Spleen (tissue), 11 donors: ENCODE measurements at regions not wholly inside any gene's neighbourhood (a gene's known extent, or its start where the extent isn't known, plus 50 kb on each side); places are given as distances from the start of the nearest gene placed in this dataset.

Experiments used
- DNase-seq: peaks from one replicate; pipeline ENCODE4 v3.0.0-alpha.2; 2020
- H3K27ac ChIP-seq, 8 donors: fragments of 200-600 bp; sonication (generic) in 7 of 8; 1 replicate in 4 of 8; 2 replicates in 4 of 8; pipeline versions ENCODE4 v1.5.0 to v1.8.0; 2016 to 2021; ENCODE audit warnings: inconsistent platforms in 4 of 8, mild to moderate bottlenecking in 4 of 8, moderate library complexity in 1 of 8
- H3K27me3 ChIP-seq, 7 donors: fragments of 200-600 bp; sonication (generic) in 6 of 7; replicated peaks in 1 of 7; 1 replicate in 4 of 7; 2 replicates in 3 of 7; pipeline versions ENCODE4 v1.5.0 to v1.8.0; 2016 to 2021; ENCODE audit warnings: inconsistent platforms in 3 of 7, mild to moderate bottlenecking in 1 of 7
- H3K36me3 ChIP-seq, 6 donors: fragments of 200-600 bp; sonication (generic) in 5 of 6; 1 replicate in 4 of 6; 2 replicates in 2 of 6; pipeline versions ENCODE4 v1.5.0 to v1.8.0; 2016 to 2021; ENCODE audit warnings: inconsistent platforms in 2 of 6
- H3K4me1 ChIP-seq, 6 donors: fragments of 200-600 bp; sonication (generic) in 5 of 6; 1 replicate in 3 of 6; 2 replicates in 3 of 6; pipeline versions ENCODE4 v1.5.0 to v1.8.0; 2016 to 2021; ENCODE audit warnings: inconsistent platforms in 3 of 6
- H3K4me3 ChIP-seq, 8 donors: fragments of 200-600 bp; sonication (generic) in 7 of 8; 1 replicate in 4 of 8; 2 replicates in 4 of 8; pipeline versions ENCODE4 v1.5.0 to v1.8.0; 2016 to 2021; ENCODE audit warnings: inconsistent platforms in 4 of 8, mild to moderate bottlenecking in 4 of 8, moderate library complexity in 2 of 8
- H3K9me3 ChIP-seq, 8 donors: fragments of 200-600 bp; sonication (generic) in 7 of 8; 1 replicate in 4 of 8; 2 replicates in 4 of 8; pipeline versions ENCODE4 v1.5.0 to v1.8.0; 2016 to 2021; ENCODE audit warnings: inconsistent platforms in 4 of 8
- CTCF ChIP-seq, 11 experiments: fragments of 200-600 bp in 7 of 11; fragments of 450-650 bp in 4 of 11; sonication (generic) in 4 of 11; IDR thresholded peaks in 8 of 11; conservative IDR thresholded peaks in 3 of 11; 1 replicate in 7 of 11; 2 replicates in 4 of 11; pipeline versions ENCODE4 v1.4.0 to v1.8.0; 2016 to 2021; ENCODE audit warnings: antibody characterized with exemption in 11 of 11, inconsistent platforms in 4 of 11, mild to moderate bottlenecking in 1 of 11
- POLR2A ChIP-seq, 3 donors: fragments of 450-650 bp; IDR thresholded peaks; one replicate each; pipeline ENCODE4 v1.5.1; 2017; ENCODE audit warnings: antibody characterized with exemption in 3 of 3, mild to moderate bottlenecking in 1 of 3
- POLR2AphosphoS5 ChIP-seq, 3 donors: sonication (generic); formaldehyde crosslinking; IDR thresholded peaks; one replicate each; pipeline ENCODE4 v1.5.1; 2017; ENCODE audit warnings: antibody characterized with exemption in 3 of 3
- WGBS, 5 donors: extraction: QIAGEN DNeasy Blood & Tissue Kit in 3 of 5; methylation state at CpG; one replicate each; pipeline versions ENCODE4 v1.1.5 to v1.1.7; 2013 to 2018; 5-methylcytosine and 5-hydroxymethylcytosine counted together
- intact Hi-C: fragments of 100-400 bp; cut with DNase I; formaldehyde crosslinking; loops from one replicate; pipeline ENCODE4 v1.15.0; 2023; ENCODE audit warnings: low total_unique reads
- donor health status: healthy with polysubstance abuse.
- donor health status: DM: no; HTN: no; CAD: no; lungs with moderate emphysema.
- donor health status: DM: no; HTN: no; CAD: no.
- donor health status: Bipolar disorder and iron deficiency.
- donor health status: healthy.
- donor health status: DM: no; HTN: no; CAD: no.
- donor health status: DM: yes; HTN: yes; CAD: no.

- Histone ChIP-seq H3K4me1 (peaks cover 0 to 4% (median 0%) of the 10 kb centered on the region in 6 donors), H3K36me3 (no peaks in the 10 kb centered on the region), H3K4me3 (no peak overlapping the region), H3K9me3 (no peaks in the 10 kb centered on the region), H3K27ac (peak overlapping the region in 1 of 8 donors; percentile 72), H3K27me3 (no peaks in the 10 kb centered on the region)
- TF ChIP-seq POLR2A (IDR thresholded peaks at IDR 0.05), result no peak
- TF ChIP-seq CTCF (IDR thresholded peaks at IDR 0.05 in 8 of 11, conservative IDR thresholded peaks at IDR 0.05 in 3 of 11), result no peak
- TF ChIP-seq POLR2AphosphoS5 (IDR thresholded peaks at IDR 0.05), result no peak
- WGBS, 5 donors, result 78 to 94% (median 85%) methylated on average over 2 of the region's 2 CpGs
- DNase-seq, result no peak
- intact Hi-C loops, result no loop called here
These were observed 126.6 kb upstream of the ADAMTS9 start for GRCh38 chr3:64814351-64814750.

GRCh38 chr3:64813326-64813725 lies 125.5 kb upstream of the ADAMTS9 start:
- no peak for TF ChIP-seq CTCF (IDR thresholded peaks at IDR 0.05 in 8 of 11, conservative IDR thresholded peaks at IDR 0.05 in 3 of 11)
- no peak for TF ChIP-seq POLR2A (IDR thresholded peaks at IDR 0.05)
- TF ChIP-seq POLR2AphosphoS5 (IDR thresholded peaks at IDR 0.05), result no peak

GRCh38 chr3:64809086-64809485 lies 121.3 kb upstream of the ADAMTS9 start:
- 73 to 86% (median 80%) methylated on average over 2 of the region's 2 CpGs for WGBS, 5 donors
- no peak for DNase-seq
- H3K36me3 ChIP-seq, result no peaks in the 10 kb centered on the region
- H3K9me3 ChIP-seq, result no peaks in the 10 kb centered on the region
- H3K4me1 ChIP-seq, result no peaks in the 10 kb centered on the region
- TF ChIP-seq CTCF (IDR thresholded peaks at IDR 0.05 in 8 of 11, conservative IDR thresholded peaks at IDR 0.05 in 3 of 11) (no peak), POLR2A (IDR thresholded peaks at IDR 0.05) (no peak), POLR2AphosphoS5 (IDR thresholded peaks at IDR 0.05) (no peak)
- H3K27me3 ChIP-seq, result no peaks in the 10 kb centered on the region
- H3K27ac ChIP-seq, result no peak overlapping the region
- intact Hi-C loops, result no loop called here
- no peak overlapping the region for H3K4me3 ChIP-seq

More at GRCh38 chr3:64813326-64813725, 125.5 kb upstream of the ADAMTS9 start:
- DNase-seq, result no peak
- Histone ChIP-seq H3K4me1 (peaks cover 0 to 4% (median 0%) of the 10 kb centered on the region in 6 donors), H3K27ac (no peak overlapping the region), H3K4me3 (no peak overlapping the region), H3K27me3 (no peaks in the 10 kb centered on the region), H3K9me3 (no peaks in the 10 kb centered on the region), H3K36me3 (no peaks in the 10 kb centered on the region)
- intact Hi-C loops, result no loop called here
- 77 to 88% (median 84%) methylated on average over 3 of the region's 3 CpGs for WGBS, 5 donors

GRCh38 chr3:64808061-64808460 lies 120.3 kb upstream of the ADAMTS9 start:
- Histone ChIP-seq H3K4me1 (no peaks in the 10 kb centered on the region), H3K36me3 (no peaks in the 10 kb centered on the region), H3K27me3 (no peaks in the 10 kb centered on the region), H3K9me3 (no peaks in the 10 kb centered on the region), H3K27ac (no peak overlapping the region), H3K4me3 (no peak overlapping the region)
- no peak for TF ChIP-seq POLR2AphosphoS5 (IDR thresholded peaks at IDR 0.05)
- no peak for TF ChIP-seq POLR2A (IDR thresholded peaks at IDR 0.05)
- TF ChIP-seq CTCF (IDR thresholded peaks at IDR 0.05 in 8 of 11, conservative IDR thresholded peaks at IDR 0.05 in 3 of 11), result no peak
- no peak for DNase-seq
- intact Hi-C loops, result no loop called here
